LHCN-M2 (cell line): ENCODE measurements at regions not wholly inside any gene's neighbourhood (a gene's known extent, or its start where the extent isn't known, plus 50 kb on each side); places are given as distances from the start of the nearest gene placed in this dataset.
"Not testable (repeated sequence)": the region's sequence is repeated elsewhere in the genome, so short reads cannot be mapped to it uniquely, and the experiment has no call there.

Experiments
- DNase-seq: peaks from one replicate; pipeline ENCODE4 v3.0.0-alpha.2; 2012; ENCODE audit warnings: low read depth

GRCh38 chr7:85796956-85797355 is 610.1 kb upstream of the SEMA3D start:
- no peak for DNase-seq

- DNase-seq = not testable (repeated sequence)
Measured at GRCh38 chr7:85791098-85791497, 604.2 kb upstream of the SEMA3D start.

GRCh38 chr7:85781606-85782005 is 594.8 kb upstream of the SEMA3D start:
- DNase-seq = no peak

- no peak for DNase-seq
Measured at GRCh38 chr7:85776691-85777345, 590.0 kb upstream of the SEMA3D start.

- DNase-seq = no peak
Measured at GRCh38 chr7:85775431-85775830, 588.6 kb upstream of the SEMA3D start.

GRCh38 chr7:85774986-85775385 is 588.1 kb upstream of the SEMA3D start:
- no peak for DNase-seq

GRCh38 chr7:85773116-85773728 is 586.4 kb upstream of the SEMA3D start:
- DNase-seq = no peak

- DNase-seq = no peak
Measured at GRCh38 chr7:85771516-85771915, 584.7 kb upstream of the SEMA3D start.

GRCh38 chr7:85770332-85770731 is 583.5 kb upstream of the SEMA3D start:
- DNase-seq = no peak

GRCh38 chr7:85765698-85766298 is 578.9 kb upstream of the SEMA3D start:
- DNase-seq = no peak

GRCh38 chr7:85764034-85764433 is 577.2 kb upstream of the SEMA3D start:
- no peak for DNase-seq

- no peak for DNase-seq
Measured at GRCh38 chr7:85757348-85757747, 570.5 kb upstream of the SEMA3D start.

GRCh38 chr7:85750454-85750949 is 563.6 kb upstream of the SEMA3D start:
- no peak for DNase-seq

GRCh38 chr7:85749696-85750453 is 563.0 kb upstream of the SEMA3D start:
- no peak for DNase-seq

GRCh38 chr7:85748861-85749260 is 562.0 kb upstream of the SEMA3D start:
- DNase-seq = no peak

GRCh38 chr7:85737426-85737825 is 550.6 kb upstream of the SEMA3D start:
- DNase-seq = no peak

GRCh38 chr7:85736085-85736484 is 549.2 kb upstream of the SEMA3D start:
- no peak for DNase-seq

- DNase-seq = no peak
Measured at GRCh38 chr7:85734823-85735222, 548.0 kb upstream of the SEMA3D start.

GRCh38 chr7:85733169-85733915 is 546.5 kb upstream of the SEMA3D start:
- no peak for DNase-seq

- DNase-seq = no peak
Measured at GRCh38 chr7:85730012-85730411, 543.2 kb upstream of the SEMA3D start.

GRCh38 chr7:85725026-85725425 is 538.2 kb upstream of the SEMA3D start:
- DNase-seq = no peak
